ENCODE measurements at regions not wholly inside any gene's neighbourhood (a gene's known extent, or its start where the extent isn't known, plus 50 kb on each side); places are given as distances from the start of the nearest gene placed in this dataset.
A peak's percentile ranks its signal among the peaks of the same experiment; 100 is the strongest.
"Not testable (repeated sequence)": the region's sequence is repeated elsewhere in the genome, so short reads cannot be mapped to it uniquely, and the experiment has no call there.

DNA sequence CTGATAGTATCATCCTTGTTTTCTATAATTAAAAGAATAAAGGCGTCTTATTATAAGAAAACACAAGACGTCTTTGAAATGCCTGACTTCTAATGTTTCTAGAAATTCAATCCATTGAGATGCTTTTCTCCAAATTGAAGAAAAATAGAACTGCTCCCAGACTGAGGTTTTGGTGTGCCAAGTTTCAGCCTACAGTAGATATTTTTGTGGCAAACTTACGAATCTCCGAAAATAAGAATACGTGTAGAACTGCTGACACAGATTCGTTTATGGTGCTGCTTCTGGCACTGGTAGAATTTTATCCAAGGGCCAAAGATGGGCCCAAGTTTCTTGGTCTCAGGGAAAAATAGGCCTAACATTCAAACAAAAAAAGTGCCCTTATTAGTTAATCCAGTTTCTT lies 554.5 kb upstream of the NR5A2 start:
- DNase-seq: no peak

- no peak for DNase-seq
These were observed 552.8 kb upstream of the NR5A2 start for GRCh38 chr1:199474738-199475137.

DNA sequence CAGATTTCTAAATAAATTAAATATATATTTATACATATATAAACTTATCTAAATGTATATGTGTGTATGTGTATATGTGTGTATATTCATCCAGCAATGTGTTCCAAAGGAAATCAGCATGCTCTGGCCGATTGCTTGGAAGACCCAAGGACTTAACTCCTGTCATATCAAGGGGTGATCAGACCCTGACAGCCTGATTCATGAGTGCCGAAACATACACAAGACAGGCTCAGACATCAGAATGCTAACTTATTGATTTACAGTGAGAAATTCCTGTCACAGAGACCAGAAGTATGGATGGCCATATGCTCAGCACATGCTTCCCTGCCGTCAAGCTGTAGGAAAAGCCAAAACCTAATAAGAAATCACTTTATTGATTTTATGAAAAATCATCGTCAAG lies 545.1 kb upstream of the NR5A2 start:
- no peak for DNase-seq

DNA sequence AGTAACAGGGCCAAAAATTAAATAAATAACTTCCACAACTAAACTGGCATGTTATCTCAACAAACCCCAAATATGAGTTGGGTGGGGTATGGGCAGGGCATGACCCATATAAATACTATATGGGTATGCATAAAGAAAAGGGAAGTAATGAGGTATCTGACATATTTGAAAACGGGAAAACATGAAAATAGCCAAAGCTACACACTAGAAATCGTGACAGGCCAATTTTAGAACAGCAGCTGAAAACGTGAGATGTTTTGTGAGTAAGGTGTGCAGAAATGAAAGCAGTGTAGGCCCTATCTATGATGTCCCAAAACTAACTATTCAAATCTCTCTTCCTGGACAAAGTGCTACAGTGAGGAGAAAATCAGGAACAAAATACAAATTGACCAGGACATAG lies 537.9 kb upstream of the NR5A2 start:
- no peak for DNase-seq

- DNase-seq: no peak
These were observed 536.6 kb upstream of the NR5A2 start for GRCh38 chr1:199490769-199491527.

- DNase-seq: no peak
These were observed 532.1 kb upstream of the NR5A2 start for GRCh38 chr1:199495432-199495831.

DNA sequence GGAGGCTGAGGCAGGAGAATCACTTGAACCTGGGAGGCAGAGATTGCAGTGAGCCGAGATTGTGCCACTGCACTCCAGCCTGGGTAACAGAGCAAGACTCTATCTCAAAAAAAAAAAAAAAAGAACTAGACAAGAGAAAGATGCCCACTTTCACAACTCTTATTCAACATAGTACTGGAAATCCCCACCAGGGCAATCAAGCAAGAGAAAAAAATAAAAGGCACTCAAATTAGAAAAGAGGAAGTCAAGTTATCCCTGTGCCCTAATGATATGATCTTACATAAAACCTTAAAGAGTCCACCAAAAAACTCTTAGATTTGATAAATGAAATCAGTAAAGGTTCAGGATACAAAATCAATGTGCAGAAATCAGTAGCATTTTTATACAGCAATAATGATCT lies 528.7 kb upstream of the NR5A2 start:
- not testable (repeated sequence) for DNase-seq

DNA sequence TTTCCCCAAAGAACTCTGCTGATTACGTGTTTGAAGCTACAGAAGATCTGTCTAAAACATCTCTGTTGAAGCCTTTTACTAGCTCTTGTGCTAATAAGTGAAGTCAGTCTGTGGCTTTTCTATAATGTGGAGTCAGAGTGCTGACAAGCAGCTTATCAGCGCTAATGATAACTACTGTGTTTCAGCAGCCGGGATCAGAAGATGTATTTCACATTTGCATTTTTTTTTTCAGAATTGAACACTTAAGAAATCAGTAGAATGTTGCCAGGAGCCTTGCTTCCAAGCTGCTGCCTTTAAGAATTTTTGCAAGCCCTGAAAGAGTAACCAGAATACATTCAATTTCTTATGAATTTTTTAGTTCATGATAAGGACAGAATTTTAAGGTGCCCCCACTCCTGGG lies 519.4 kb upstream of the NR5A2 start:
- no peak for DNase-seq

DNA sequence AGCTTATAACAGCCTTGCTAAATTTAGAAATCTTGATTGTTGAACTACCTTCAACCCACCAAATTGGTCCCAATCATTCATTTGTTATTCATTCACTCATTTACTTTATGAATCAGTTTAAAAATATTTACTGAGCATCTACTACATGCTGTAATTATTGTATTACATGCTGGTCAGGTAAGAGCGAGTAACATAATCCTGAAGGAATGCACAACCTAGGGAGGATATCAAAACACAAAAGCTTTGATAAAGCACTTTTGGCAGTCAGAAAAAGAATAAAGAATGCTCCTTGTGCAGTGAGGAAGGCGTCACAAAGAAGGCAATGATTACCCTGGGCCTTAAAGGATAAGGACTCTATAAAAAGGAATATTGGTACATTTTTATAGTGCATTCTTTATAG lies 518.9 kb upstream of the NR5A2 start:
- DNase-seq: no peak

DNA sequence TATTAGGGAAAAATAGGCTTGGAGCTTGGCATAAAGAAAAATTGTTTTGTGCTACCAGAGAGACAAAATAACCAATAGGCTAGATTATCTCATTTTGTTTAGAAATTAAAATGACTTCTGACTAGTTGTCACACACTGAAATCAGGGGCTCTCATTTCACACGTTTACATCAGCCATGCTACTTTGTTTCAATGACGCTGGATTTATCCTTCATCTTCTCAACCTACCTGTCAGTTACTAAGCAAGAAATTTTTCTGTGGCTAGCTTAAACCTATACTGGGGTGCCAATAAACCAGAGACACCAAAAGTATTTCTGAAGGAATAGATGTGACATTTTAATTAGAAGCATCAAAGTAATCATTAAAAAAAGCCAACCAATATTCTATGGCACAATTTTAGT lies 518.1 kb upstream of the NR5A2 start:
- no peak for DNase-seq

GRCh38 chr1:199510314-199510713 lies 517.2 kb upstream of the NR5A2 start:
- DNase-seq: no peak

DNA sequence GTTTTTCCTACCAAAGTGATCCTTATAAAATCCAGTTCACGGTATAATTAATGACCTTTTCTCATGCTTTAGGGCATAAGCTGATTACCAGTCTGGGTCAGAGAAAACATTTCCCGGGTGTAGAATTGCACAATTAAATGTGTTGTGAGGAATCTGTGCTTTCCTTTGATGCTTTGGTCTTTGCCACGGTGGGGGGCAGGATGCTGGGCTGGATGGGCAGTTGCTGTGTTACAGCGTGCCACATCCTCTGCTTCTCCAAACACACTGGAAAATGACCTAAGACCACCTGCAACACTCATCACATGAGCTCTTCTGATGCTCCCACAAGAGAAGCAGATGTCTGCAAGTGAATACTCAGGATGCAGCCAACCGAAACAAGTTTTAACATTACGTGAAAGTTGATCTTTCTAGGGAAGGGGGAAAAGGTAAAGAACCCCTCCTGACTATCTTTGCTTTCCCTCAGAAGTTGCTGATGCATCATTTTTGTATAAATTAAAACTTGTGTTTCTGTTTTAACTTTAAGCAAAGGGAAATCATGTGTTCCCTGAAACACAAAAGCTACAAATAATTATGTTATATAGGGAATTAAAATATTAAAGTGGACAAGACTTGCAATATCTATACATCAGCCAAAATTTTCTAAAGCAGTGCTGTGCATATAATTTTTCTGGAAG lies 515.3 kb upstream of the NR5A2 start:
- DNase-seq: no peak

GRCh38 chr1:199515261-199515660 lies 512.2 kb upstream of the NR5A2 start:
- DNase-seq: no peak

DNA sequence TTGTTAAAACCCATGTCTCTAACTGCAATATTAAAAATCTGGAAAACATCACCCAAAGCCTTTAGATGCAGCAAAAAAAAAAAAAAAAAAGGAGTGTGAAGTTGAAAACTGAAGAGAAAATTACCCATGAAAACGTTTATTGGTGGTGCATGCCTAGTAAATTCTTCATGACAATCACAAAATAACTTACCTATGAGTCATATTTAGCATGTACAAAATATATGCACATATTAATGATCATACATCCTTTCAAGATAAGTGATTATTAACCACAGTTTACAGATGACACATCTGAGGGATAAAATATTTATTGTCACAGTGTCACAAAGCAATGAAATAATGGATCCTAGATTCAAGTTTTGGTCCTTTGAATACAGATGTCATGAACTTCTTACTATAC lies 505.2 kb upstream of the NR5A2 start:
- no peak for DNase-seq

DNA sequence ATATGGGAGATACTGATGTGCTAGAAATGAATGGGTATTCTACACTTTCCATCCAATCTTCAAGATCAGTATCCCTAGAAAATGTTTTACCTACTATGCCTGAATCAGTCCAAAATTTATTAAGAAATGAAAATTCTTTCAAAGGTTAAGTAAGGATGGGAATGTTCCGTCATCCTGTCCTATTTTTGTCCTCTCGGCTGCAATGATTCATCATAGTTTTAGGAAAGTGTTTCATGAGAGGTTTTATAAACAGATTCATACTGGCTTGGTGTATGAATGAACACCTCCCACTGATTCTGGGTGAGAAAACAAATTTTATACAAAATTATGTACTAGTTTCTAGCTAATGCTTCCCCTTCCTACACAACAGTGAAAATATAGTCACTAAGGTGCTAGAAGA lies 504.6 kb upstream of the NR5A2 start:
- no peak for DNase-seq

DNA sequence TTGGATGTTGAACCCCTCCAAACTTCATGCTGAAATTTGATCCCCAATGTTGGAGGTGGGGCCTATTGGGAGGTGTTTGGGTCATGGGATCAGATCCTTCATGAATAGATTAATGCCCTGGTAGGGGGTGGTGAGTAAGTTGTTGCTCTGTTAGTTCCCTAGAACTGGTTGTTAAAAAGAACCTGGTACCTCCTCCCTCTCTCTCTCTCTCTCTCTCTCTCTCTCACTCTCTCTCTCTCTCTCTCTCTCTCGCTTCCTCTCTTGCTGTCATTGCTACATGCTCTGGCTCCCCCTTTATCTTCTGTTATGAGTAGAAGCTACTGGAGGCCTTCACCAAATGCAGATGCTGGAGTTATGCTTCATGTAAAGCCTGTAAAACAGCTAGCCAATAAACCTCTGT lies 498.2 kb upstream of the NR5A2 start:
- no peak for DNase-seq

DNA sequence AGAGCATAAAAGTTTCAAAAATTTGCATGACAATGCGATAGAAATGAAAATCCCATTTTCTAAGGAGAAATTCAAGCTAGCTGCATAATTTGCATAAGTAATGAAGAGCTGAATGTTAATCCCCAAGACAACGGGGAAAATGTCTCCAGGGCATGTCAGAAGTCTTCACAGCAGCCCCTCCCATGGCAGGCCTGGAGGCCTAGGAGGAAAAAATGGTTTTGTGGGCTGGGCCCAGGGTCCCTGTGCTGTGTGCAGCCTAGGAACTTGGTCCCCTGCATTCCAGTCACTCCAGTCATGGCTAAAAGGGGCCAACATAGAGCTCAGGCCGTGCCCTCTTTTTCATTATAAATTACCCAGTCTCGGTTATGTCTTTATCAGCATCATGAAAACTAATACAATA lies 494.1 kb upstream of the NR5A2 start:
- DNase-seq: not testable (repeated sequence)

GRCh38 chr1:199545780-199546179 lies 481.7 kb upstream of the NR5A2 start:
- DNase-seq: no peak

GRCh38 chr1:199546323-199546722 lies 481.2 kb upstream of the NR5A2 start:
- no peak for DNase-seq

GRCh38 chr1:199549421-199549820 lies 478.1 kb upstream of the NR5A2 start:
- DNase-seq: no peak

DNA sequence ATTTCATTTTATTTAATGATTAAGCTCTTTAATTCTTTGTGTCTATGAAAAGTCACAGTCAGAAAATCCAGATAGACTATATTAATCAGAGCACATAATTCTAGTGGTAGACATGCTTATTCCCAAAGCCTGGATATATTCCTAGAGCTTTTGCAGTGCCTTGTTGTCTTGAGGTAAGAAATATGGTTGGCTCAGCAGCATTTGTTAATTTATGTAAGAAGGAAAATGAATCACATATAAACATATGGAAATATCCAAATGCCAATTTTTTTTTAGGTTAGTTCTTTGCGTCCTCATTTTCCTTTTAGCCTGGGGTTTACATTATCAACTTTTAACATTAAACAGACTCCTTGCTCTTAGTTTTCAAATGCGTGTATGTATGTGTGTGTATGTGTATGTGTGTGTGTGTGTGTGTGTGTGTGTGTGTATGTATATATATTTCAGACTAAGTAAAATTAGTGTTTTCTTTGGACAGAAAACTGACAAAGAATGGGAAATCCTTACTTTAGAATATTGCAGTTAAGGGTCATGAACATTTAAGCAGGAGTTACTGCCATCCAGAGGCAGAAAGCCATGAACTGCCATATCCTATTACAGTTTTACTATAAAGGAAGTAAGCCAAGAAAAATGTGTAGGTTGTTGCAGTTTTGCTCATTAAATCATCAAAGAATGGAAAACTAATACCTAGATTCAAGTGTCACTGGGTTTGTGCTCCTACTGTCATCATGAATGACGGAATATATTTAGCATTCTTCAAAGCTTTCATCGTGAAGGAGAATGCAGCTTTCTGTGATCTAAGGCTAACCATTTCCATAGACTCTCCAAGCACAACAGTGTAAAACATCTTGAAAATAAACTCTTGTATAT lies 477.1 kb upstream of the NR5A2 start:
- DNase-seq: peak; percentile 4

DNA sequence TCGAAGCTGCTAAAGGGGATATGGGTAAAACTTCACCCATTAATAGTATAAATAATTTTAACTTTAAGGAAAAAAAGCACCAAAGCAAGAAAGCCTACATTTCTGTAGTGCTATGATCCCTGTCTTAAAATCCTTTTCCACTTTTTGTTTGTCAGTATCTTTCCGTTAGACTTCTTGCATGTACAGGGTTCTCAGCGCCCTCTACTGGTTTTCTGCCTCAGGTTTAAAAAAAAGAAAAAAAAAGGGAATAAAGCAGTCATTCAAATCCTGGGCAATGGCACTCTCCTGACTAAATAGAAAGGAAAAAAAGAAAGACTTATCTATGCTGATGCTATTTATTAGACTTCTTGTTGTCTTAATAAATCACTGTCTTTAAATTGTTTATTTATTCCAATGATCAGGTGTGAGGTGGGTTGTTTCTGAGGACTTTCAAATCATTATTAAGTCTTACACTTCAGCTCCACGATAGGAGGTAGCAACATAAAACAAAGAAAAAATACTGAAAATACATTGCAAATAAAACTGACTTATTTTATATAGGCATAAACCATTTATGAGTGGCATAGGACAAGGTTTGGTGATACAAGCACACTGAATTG lies 475.4 kb upstream of the NR5A2 start:
- DNase-seq: peak; percentile 65

DNA sequence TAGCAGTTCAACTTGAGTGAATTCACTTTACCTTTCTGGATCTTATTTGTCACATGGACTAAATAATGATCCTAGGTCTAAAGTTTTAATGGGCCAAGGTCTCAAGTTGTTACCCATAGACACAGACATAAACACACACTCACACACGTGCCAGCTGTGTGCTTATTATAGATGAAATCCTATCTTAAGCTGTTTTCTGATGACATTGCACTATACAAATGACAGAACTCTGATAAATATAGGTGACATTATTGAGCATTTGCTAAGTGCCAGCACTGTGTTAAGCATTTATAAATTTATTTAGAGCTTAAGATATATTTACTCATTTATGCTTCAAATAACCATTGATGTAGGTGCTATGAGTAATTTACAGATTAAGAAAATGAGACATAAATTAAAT lies 474.4 kb upstream of the NR5A2 start:
- no peak for DNase-seq

All from NCI-H2107 (cell line).